ENCODE measurements at regions not wholly inside any gene's neighbourhood (a gene's known extent, or its start where the extent isn't known, plus 50 kb on each side); places are given as distances from the start of the nearest gene placed in this dataset.
"Not testable (repeated sequence)": the region's sequence is repeated elsewhere in the genome, so short reads cannot be mapped to it uniquely, and the experiment has no call there.

DNA sequence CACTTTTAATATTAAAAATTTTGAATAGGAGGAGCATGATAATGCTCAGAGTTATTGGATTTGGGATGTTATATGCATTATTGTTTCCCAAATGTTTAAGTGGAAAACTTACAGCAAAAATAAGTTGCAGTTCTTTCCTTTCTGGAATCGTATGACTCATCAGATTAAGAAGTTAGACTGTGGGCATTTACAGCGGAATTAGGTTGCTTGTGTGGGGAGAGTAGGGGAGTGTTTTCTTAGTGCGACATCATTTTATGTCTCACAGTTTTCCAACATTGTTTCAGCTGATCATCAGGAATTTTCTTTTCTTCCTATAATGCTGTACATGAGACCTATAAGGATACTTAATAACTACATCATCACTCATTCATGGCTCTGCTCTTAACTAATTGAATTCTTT, 1631.8 kb downstream of the CDH8 start:
- H3K27me3 ChIP-seq = no peaks in the 10 kb centered on the region
- intact Hi-C loops (cut with DNase I; ENCODE audit: low total_unique reads) = no loop called here
- H3K4me1 ChIP-seq = no peaks in the 10 kb centered on the region
- no peaks in the 10 kb centered on the region for H3K9me3 ChIP-seq
- no peak overlapping the region for H3K4me3 ChIP-seq
- DNase-seq = no peak
- no peak overlapping the region for H3K27ac ChIP-seq
- no peaks in the 10 kb centered on the region for H3K36me3 ChIP-seq
- no peak for TF ChIP-seq POLR2A (IDR thresholded peaks at IDR 0.05)
- TF ChIP-seq, protein P1, sequence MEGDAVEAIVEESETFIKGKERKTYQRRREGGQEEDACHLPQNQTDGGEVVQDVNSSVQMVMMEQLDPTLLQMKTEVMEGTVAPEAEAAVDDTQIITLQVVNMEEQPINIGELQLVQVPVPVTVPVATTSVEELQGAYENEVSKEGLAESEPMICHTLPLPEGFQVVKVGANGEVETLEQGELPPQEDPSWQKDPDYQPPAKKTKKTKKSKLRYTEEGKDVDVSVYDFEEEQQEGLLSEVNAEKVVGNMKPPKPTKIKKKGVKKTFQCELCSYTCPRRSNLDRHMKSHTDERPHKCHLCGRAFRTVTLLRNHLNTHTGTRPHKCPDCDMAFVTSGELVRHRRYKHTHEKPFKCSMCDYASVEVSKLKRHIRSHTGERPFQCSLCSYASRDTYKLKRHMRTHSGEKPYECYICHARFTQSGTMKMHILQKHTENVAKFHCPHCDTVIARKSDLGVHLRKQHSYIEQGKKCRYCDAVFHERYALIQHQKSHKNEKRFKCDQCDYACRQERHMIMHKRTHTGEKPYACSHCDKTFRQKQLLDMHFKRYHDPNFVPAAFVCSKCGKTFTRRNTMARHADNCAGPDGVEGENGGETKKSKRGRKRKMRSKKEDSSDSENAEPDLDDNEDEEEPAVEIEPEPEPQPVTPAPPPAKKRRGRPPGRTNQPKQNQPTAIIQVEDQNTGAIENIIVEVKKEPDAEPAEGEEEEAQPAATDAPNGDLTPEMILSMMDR (IDR thresholded peaks at IDR 0.05) = no peak

DNA sequence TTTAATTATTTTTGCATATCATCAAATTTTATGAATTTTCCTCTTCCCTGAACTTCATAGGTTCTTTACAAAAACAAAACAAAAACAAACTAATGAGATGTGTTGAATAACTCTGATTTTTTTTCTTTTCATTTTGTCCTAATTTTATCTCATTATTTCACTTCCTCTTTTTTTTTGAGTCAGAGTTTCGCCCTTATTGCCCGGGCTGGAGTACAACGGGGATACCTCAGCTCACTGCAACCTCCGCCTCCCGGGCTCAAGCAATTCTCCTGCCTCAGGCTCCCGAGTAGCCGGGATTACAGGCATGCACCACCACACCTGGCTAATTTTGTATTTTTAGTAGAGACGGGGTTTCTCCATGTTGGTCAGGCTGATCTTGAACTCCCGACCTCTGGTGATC, 1633.3 kb downstream of the CDH8 start:
- H3K27me3 ChIP-seq; DNase-seq; H3K27ac ChIP-seq; H3K9me3 ChIP-seq; H3K4me1 ChIP-seq; intact Hi-C loops (cut with DNase I; ENCODE audit: low total_unique reads); H3K36me3 ChIP-seq; H3K4me3 ChIP-seq: not testable (repeated sequence)

DNA sequence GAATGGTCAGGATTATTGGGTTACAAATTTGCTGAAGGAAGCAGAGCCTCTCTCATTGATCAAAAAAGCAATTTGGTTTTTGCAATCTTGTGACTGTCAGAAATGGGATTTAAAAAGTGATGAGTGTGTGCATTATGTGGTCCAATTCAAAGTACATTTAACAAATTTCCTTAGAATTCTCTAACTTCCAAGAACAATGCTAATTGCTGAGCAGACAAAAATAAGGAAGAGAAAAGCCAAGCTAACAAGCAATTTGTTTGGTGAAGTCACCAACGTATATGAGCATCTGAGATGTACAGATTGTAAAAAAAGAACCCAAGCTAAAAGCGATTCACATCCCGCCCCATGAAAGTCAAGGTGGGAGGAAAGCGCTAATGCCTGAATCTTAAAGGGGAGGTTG, 1643.9 kb downstream of the CDH8 start:
- no peaks in the 10 kb centered on the region for H3K27me3 ChIP-seq
- H3K4me3 ChIP-seq = no peak overlapping the region
- no peaks in the 10 kb centered on the region for H3K9me3 ChIP-seq
- H3K27ac ChIP-seq = no peak overlapping the region
- no peaks in the 10 kb centered on the region for H3K4me1 ChIP-seq
- no peak for DNase-seq
- no peak for TF ChIP-seq POLR2A (IDR thresholded peaks at IDR 0.05)
- TF ChIP-seq, protein P1 (IDR thresholded peaks at IDR 0.05) = no peak
- no peaks in the 10 kb centered on the region for H3K36me3 ChIP-seq
- intact Hi-C loops (cut with DNase I; ENCODE audit: low total_unique reads) = no loop called here

DNA sequence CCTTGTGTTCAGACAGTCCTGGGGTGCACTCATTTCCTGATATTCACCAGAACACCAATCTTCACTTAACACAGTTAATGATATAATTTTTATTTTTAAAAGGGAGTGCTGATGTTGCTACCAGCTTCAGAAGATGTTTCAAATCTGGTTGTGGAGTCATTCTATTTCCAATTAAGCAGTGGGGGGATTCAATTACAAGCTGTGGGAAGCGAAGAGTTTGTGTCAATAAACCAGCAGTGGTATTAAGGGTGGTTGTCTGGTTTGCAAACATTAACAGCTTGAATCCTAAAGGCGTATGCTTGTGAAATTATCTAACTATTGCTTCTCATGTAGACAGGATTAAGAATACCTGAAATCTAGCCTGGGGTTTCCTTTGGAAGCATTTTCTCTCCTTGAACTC, 1637.5 kb upstream of the GOT2 start:
- Histone ChIP-seq H3K9me3 (no peaks in the 10 kb centered on the region), H3K27ac (no peak overlapping the region), H3K36me3 (no peaks in the 10 kb centered on the region), H3K27me3 (no peaks in the 10 kb centered on the region), H3K4me3 (no peak overlapping the region), H3K4me1 (no peaks in the 10 kb centered on the region)
- intact Hi-C loops (cut with DNase I; ENCODE audit: low total_unique reads) = no loop called here
- DNase-seq = no peak
- no peak for TF ChIP-seq POLR2A (IDR thresholded peaks at IDR 0.05)
- TF ChIP-seq, protein P1 (IDR thresholded peaks at IDR 0.05) = no peak

DNA sequence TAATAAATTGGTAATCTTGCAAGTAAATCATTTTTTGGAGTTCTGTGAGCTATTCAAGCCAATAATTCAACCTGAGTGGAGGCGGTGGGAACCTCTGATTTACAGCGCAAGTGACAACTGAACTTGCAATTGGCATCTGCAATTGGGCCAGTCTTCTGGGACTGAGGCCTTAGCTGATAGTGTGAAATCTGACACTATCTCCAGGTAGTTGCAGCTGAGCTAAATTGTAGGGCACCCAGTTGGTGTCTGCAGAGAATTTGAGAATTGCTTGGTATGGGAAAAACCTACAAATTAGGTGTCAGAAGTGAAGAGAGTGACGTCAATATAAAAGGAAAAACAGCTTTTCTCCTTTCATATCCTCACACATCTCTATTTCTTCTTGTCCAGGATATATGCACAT, 1633.6 kb upstream of the GOT2 start:
- Histone ChIP-seq H3K27me3 (no peaks in the 10 kb centered on the region), H3K4me1 (no peaks in the 10 kb centered on the region), H3K4me3 (no peak overlapping the region), H3K9me3 (no peaks in the 10 kb centered on the region), H3K27ac (no peak overlapping the region), H3K36me3 (no peaks in the 10 kb centered on the region)
- no peak for TF ChIP-seq POLR2A (IDR thresholded peaks at IDR 0.05)
- TF ChIP-seq, protein P1 (IDR thresholded peaks at IDR 0.05) = no peak
- intact Hi-C loops (cut with DNase I; ENCODE audit: low total_unique reads) = no loop called here
- no peak for DNase-seq

DNA sequence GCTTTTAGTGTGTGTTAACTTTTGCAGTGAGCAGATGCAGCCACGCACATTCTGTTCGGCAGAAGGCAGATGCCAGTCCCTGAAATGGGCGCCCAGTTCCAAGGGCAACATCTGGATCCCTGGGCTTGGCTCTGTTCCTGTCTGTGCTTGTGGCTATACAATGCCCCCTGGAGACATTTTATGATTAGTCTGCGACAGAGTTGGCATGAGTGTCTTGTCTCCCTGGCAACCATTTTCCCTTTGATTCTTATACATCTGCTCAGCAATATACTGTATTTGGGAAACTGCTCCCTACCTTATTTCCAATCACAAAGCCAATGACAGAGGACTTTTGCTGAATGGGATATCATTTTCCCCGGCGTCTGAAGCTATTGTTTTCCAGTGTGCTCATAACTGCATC, 1629.5 kb upstream of the GOT2 start:
- H3K27me3 ChIP-seq = no peaks in the 10 kb centered on the region
- no peaks in the 10 kb centered on the region for H3K9me3 ChIP-seq
- H3K4me3 ChIP-seq = no peak overlapping the region
- H3K27ac ChIP-seq = no peak overlapping the region
- TF ChIP-seq, protein P1 (IDR thresholded peaks at IDR 0.05) = no peak
- no peak for TF ChIP-seq POLR2A (IDR thresholded peaks at IDR 0.05)
- no peaks in the 10 kb centered on the region for H3K4me1 ChIP-seq
- H3K36me3 ChIP-seq = no peaks in the 10 kb centered on the region
- intact Hi-C loops (cut with DNase I; ENCODE audit: low total_unique reads) = no loop called here
- DNase-seq = no peak

DNA sequence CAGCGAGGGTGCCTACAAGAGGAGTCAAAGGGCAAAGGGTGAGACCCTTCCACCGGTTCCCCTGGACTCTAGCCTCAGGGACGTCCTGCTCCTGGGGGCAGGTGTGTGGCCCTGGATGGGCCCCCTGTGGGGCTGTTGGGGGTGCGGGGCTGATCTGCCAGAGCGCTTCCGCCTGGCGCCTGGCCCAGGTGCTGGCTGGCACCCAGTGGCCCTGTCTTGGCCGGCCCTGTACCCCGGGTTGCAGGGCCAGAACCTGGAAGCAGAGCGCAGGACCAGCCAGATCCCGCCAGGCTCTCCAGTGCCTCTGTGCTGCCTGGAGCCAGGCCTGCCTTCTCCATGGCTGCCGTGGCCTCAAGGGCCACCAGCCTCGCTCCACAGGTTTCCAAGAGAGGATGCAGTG, 1625.8 kb upstream of the GOT2 start:
- intact Hi-C loops (cut with DNase I; ENCODE audit: low total_unique reads); H3K27me3 ChIP-seq; H3K36me3 ChIP-seq; H3K9me3 ChIP-seq; DNase-seq; H3K4me1 ChIP-seq; H3K4me3 ChIP-seq; H3K27ac ChIP-seq: not testable (repeated sequence)

DNA sequence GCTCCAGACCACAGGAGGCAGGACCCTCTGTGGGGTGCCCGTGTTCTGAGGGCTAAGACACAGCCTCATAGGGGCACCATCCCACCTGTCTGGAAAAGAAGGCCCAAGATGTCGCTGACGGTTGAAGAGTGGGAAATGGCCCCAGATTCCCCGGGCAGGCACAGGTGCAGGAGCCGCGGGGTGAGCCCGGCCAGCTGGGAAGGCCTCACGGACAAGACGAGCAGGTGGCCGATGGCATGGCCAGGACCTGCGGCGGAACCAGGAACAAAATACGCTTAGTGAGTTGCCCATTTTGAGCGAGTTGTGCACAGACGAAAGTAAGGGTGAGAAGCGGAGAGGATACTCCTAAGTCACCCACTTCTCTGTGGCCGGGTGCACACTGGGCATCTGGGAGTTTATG, 1625.3 kb upstream of the GOT2 start:
- DNase-seq; H3K9me3 ChIP-seq; H3K4me3 ChIP-seq; H3K27me3 ChIP-seq; H3K27ac ChIP-seq; H3K4me1 ChIP-seq; H3K36me3 ChIP-seq; intact Hi-C loops (cut with DNase I; ENCODE audit: low total_unique reads): not testable (repeated sequence)

Measured in uterus (tissue), 3 donors.